GM12872 (cell line): ENCODE measurements at regions not wholly inside any gene's neighbourhood (a gene's known extent, or its start where the extent isn't known, plus 50 kb on each side); places are given as distances from the start of the nearest gene placed in this dataset.

Experiments
- CTCF ChIP-seq: IDR thresholded peaks from 3 replicates; pipeline ENCODE4 v1.5.1; 2011; ENCODE audit warnings: low read depth, mild to moderate bottlenecking, low read length, moderate library complexity; ENCODE audit not compliant: insufficient read depth

DNA sequence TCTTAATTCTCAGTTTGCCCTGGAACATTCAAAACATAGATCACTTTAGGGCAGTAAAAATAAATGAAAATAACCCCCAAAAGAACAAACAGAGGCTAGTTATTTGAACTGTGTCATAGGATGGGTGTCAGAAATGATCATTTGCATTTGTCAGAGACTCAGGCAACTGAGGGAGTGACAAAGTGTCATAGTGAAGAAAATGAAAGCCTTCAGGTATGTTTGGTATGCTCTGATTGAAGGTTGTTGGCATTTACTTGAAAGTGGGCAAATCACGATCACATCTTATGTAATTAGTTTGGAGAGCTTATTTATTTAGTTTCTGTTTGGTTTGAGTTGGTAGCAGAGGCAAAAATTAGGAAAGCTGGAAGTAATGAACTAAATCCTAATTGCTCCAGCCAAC lies 880.9 kb downstream of the ANKRD7 start:
- TF ChIP-seq CTCF, result no peak

DNA sequence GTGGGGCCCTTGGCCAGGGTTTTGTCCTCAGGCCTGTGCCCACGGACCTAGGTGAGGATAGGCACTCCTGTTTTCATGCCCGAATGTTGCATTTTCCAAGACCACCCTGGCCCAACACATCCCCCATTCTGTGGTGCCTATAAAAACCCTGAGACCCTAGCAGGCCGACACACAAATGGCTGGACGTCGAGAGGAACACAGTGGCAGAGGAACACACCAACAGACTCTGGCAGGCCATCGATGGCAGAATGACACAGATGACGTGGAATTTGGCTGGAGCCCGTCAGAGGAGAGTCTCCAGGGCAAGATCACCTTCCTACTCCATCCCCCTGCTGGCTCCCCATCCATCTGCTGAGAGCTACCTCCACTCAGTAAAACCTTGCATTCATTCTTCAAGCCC lies 898.8 kb downstream of the ANKRD7 start:
- no peak for TF ChIP-seq CTCF

GRCh38 chr7:119127706-119128105 lies 903.2 kb downstream of the ANKRD7 start:
- no peak for TF ChIP-seq CTCF

DNA sequence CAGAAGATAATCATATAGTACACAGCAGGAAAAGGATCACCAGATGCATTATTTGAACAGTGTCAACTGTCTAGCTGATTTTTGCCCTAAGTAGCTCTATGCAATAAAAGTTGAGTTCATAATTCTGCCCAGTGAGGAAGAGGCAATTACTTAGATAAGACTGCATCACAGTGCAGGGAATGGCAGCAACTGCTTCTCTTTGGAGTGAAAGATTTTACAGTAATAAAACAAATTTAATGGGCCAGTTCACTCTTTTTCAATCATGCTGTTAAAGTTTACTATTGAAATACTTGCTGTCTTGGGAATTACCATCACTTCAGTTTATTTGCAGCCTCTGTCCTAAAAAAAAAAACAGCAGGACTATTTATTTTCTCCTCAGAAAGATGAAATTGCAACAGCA lies 907.9 kb downstream of the ANKRD7 start:
- TF ChIP-seq CTCF, result no peak

DNA sequence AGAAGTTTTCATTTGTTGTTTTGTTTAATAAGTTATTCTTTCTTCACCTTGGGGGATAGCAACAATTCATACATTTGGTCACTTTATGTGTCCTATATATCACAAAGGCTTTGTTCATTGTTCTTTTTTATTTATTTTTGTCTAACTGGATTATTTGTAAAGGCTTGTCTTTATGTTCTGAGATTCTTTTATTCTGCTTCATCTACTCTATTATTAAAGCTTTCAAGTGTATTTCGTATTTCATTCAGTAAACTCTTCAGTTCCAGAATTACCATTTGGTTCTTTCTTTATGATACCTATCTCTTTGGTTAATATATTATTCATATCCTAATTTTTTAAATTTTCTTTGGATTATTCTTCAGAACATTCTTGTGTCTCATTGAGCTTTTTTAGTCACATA lies 942.9 kb downstream of the ANKRD7 start:
- no peak for TF ChIP-seq CTCF

- no peak for TF ChIP-seq CTCF
Measured at GRCh38 chr7:119172043-119172442, 947.5 kb downstream of the ANKRD7 start.

GRCh38 chr7:119175911-119176627 lies 951.6 kb downstream of the ANKRD7 start:
- TF ChIP-seq CTCF, result peak; percentile 79
